Activated CD4-positive, alpha-beta T cell treated with anti-CD3 and anti-CD28 coated beads for 36 hours (primary cell): ENCODE measurements at regions not wholly inside any gene's neighbourhood (a gene's known extent, or its start where the extent isn't known, plus 50 kb on each side); places are given as distances from the start of the nearest gene placed in this dataset.

ENCODE experiments used
- ATAC-seq: fragments of 200-7000 bp; cut with Tn5 transposase; one replicate; pipeline ENCODE4 v1.10.0; 2021; ENCODE audit warnings: mild to moderate bottlenecking, moderate library complexity
- CTCF ChIA-PET: fragments of 350-600 bp; sonication (Branson Sonifier 250); formaldehyde crosslinking; loops from one replicate; lab custom pipeline; 2021; ENCODE audit warnings: antibody characterized with exemption; lab: Charles Lee
- POLR2A ChIA-PET: fragments of 350-600 bp; sonication (Branson Sonifier 250); formaldehyde crosslinking; loops from one replicate; lab custom pipeline; 2021; ENCODE audit warnings: antibody characterized with exemption, inconsistent platforms; lab: Charles Lee
- DNase-seq: peaks from one replicate; pipeline ENCODE4 v3.0.0-alpha.2; 2020
- H3K27ac Mint-ChIP-seq: one replicate; pipeline ENCODE4 v1.8.0; 2021; ENCODE audit warnings: mixed read lengths
- H3K27me3 Mint-ChIP-seq: one replicate; pipeline ENCODE4 v1.8.0; 2021; ENCODE audit warnings: mixed read lengths
- H3K36me3 Mint-ChIP-seq: one replicate; pipeline ENCODE4 v1.8.0; 2021; ENCODE audit warnings: low read depth, mixed read lengths
- H3K4me1 Mint-ChIP-seq: one replicate; pipeline ENCODE4 v1.8.0; 2021; ENCODE audit warnings: mixed read lengths
- H3K4me3 Mint-ChIP-seq: one replicate; pipeline ENCODE4 v1.8.0; 2021; ENCODE audit warnings: mild to moderate bottlenecking, moderate library complexity, mixed read lengths
- H3K9me3 Mint-ChIP-seq: one replicate; pipeline ENCODE4 v1.8.0; 2021; ENCODE audit warnings: low read depth, mixed read lengths
- intact Hi-C, 2 experiments: fragments of 100-400 bp; cut with DNase I in 1 of 2; cut with micrococcal nuclease in 1 of 2; formaldehyde crosslinking; loops; one replicate each; pipeline versions ENCODE4 v1.14.2 to v1.15.1; 2022 to 2024; cut with DNase I, micrococcal nuclease

DNA sequence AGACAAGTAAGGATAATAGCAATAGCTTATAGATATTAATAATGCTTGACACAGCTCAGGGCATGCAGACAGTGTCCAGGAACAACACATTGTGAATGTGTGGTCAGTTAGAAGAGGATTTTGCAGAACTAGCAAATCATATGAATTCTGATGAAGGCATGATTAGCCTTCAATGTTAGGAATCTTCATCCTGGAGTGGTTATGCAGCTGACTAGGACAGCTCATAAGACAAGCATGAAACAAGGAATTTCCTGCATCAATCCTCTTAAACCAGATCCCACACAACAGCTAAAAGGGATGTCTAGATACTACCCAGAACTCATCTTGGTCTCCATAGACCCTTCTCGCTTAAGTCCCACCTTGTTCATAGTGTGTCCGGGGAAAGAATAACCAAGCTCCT is 499.0 kb upstream of the ATP11B start:
- Mint-ChIP-seq H3K9me3 (no peaks in the 10 kb centered on the region), H3K27me3 (no peaks in the 10 kb centered on the region), H3K4me3 (no peak overlapping the region), H3K36me3 (no peaks in the 10 kb centered on the region), H3K4me1 (no peaks in the 10 kb centered on the region), H3K27ac (no peak overlapping the region)
- ChIA-PET POLR2A (no interaction called here), CTCF (no interaction called here)
- no peak for DNase-seq
- intact Hi-C loops, result no loop called here
- no peak for ATAC-seq

DNA sequence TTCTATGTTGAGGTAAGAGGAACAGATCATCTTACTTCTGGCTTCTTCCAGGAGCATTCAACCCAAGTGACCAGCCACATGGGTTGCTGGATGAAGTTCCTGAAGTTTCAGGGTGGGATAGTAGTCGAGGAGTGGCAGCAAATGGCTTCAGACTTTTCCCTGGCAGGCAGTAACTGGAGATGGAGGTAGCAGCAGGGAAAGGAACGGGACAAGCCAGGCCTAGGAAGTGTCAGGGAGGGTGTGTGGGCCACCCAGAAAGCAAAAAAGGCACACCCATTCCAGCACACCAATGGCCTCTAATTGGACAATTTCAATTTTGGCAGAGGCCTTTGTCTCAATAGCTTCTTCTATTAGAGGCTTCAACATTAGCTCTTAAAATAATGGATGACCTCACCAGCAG is 498.6 kb upstream of the ATP11B start:
- DNase-seq (no peak), ATAC-seq (no peak)
- Mint-ChIP-seq H3K27ac (no peak overlapping the region), H3K4me3 (no peak overlapping the region), H3K4me1 (no peaks in the 10 kb centered on the region), H3K9me3 (no peaks in the 10 kb centered on the region), H3K27me3 (no peaks in the 10 kb centered on the region), H3K36me3 (no peaks in the 10 kb centered on the region)
- ChIA-PET POLR2A (no interaction called here), CTCF (no interaction called here)
- intact Hi-C loops, result no loop called here

DNA sequence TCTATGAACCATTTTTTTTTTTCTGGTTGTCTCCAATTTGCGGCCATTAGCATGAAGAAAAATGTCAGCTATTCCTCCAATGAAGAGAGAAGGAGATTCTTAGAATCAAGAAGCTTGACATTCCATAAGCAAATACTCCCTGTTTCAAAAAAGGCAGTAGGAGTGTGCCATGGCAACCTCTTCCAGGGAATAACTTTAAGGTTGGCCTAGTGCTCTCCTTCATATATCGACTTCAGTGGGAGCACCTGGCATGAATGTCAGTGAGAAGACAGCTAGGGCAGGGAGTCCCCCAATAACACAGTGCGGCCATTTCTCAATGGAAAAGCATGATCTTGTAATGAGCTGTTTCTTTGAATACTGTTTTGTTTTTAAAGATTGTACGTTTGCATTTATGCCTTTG is 493.0 kb upstream of the ATP11B start:
- ChIA-PET CTCF (no interaction called here), POLR2A (no interaction called here)
- Mint-ChIP-seq H3K4me1 (no peaks in the 10 kb centered on the region), H3K36me3 (no peaks in the 10 kb centered on the region), H3K27me3 (no peaks in the 10 kb centered on the region), H3K9me3 (no peaks in the 10 kb centered on the region), H3K27ac (no peak overlapping the region), H3K4me3 (no peak overlapping the region)
- no peak for DNase-seq
- intact Hi-C loops, result no loop called here
- no peak for ATAC-seq

DNA sequence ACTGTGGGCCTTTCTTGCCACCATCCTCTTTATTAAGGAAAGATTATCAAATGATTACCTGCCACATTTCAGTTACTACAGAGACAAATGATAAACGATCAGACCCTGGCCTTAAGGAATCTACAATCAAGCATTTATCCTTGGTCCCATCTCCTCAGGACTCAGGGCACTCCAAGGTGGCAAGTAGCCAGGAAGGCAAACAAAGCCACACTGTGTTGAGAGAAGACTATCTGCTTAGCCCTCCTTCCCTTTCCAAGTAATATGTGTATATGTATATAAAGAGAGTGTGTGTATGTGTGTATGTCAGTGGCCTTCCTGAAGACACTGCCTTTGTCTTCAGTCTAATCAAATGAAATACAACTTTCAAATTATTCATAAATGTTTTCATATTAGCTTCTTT is 490.1 kb upstream of the ATP11B start:
- intact Hi-C loops, result no loop called here
- POLR2A ChIA-PET, result no interaction called here

DNA sequence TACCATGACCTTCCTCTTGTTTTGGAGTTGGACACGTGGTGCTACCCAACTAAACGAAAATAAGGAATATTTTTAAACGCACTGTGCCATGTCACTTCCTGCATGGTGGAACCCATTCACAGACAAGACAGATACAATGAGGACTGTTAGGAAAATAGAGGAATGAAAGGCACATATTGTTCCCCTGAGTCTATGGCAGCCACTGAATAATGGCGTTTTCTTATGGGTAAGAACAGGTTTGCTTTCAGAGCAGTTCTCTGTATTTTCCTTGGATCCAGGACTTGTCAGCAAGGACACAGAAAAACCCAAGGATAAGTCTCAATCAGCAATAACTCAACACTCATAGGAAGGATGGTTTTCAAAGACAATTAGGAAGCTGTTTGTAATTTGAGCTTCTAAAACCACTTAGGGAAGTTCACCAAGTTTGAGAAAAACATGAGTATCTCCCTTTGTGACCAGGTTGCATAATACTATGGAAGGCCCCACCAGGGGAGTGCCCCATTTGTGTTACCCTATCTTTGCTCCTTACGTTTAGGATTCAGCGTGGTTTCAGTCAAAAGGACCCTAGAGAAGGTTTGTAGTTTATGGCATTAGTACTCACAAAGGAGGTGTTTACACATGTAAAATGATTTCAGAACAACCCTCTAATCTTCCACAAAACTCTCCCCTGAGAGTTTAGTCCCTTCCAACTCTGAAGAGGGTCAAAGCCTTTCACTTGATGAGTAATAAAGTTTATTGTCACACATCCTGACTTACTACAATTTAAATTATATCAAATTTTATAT is 487.2 kb upstream of the ATP11B start:
- Mint-ChIP-seq H3K27ac (no peak overlapping the region), H3K27me3 (no peaks in the 10 kb centered on the region), H3K4me3 (no peak overlapping the region), H3K4me1 (no peaks in the 10 kb centered on the region), H3K9me3 (no peaks in the 10 kb centered on the region), H3K36me3 (no peaks in the 10 kb centered on the region)
- intact Hi-C loops, result no loop called here
- DNase-seq (no peak), ATAC-seq (no peak)
- ChIA-PET CTCF (no interaction called here), POLR2A (no interaction called here)

More for the DNA sequence above, 490.1 kb upstream of the ATP11B start:
- CTCF ChIA-PET, result no interaction called here
- Mint-ChIP-seq H3K4me1 (no peaks in the 10 kb centered on the region), H3K9me3 (no peaks in the 10 kb centered on the region), H3K27me3 (no peaks in the 10 kb centered on the region), H3K4me3 (no peak overlapping the region), H3K27ac (no peak overlapping the region), H3K36me3 (no peaks in the 10 kb centered on the region)
- no peak for DNase-seq
- no peak for ATAC-seq

DNA sequence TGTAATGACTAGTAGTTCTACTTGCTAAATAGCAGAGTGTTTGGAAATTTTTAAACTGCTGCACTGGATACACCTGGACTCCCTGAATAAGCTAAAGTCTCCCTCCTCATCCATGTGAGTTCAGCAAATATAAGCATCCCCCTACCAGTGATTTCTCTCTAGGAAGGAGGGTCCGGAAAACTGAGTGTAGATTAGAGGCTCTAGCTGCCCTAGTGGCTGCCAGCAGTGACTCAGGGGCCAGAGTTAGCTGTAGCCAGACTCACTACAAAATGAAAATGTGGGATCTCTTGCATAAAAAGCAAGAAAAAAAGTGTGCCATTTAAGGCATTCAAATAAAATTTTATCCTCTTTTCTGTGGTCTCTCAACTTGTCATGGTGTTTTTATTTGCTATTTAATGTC is 485.0 kb upstream of the ATP11B start:
- ATAC-seq (no peak), DNase-seq (no peak)
- Mint-ChIP-seq H3K4me1 (no peaks in the 10 kb centered on the region), H3K36me3 (no peaks in the 10 kb centered on the region), H3K27me3 (no peaks in the 10 kb centered on the region), H3K27ac (no peak overlapping the region), H3K4me3 (no peak overlapping the region), H3K9me3 (peaks cover 6% of the 10 kb centered on the region)
- ChIA-PET POLR2A (no interaction called here), CTCF (no interaction called here)
- intact Hi-C loops, result no loop called here

DNA sequence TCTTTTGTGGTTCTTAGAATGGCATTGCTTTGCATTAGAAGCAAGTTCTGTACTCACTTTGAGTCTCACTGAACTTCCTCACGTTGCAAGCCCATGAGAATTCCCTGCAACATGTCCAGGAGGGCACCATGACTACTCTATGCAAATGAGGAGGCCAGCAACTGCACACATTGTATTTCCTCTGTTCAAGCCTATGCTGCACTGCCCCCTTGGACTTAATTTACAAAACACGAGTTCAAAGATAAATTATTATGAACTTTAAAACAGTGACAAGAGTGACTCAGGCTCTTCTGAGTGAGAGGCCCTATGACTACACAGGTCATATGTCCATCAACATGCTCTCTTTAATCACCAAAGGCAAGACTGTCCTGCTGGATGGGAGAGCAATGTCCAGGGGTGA is 484.2 kb upstream of the ATP11B start:
- ATAC-seq, result no peak

DNA sequence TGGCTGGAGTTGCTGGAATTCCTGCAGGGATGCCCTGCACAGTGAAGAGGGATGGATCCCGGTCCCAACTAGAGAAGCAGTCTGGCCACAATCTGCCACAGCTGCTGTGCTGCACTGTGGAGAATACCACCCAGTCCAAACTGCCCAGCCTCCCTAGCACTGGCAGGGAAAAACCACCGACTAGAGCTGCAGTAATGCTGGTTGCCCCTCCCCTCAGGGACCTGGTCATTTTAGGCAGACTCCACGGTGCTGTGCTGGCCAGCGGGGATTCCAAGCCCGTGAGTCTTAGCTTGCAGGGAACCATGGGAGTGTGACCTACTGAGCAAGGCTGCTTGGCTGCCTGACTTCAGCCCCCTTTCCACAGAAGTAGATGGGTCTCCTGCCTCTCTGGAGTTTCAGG is 478.0 kb upstream of the ATP11B start:
- Mint-ChIP-seq H3K9me3 (peaks cover 18% of the 10 kb centered on the region), H3K27ac (no peak overlapping the region), H3K36me3 (no peaks in the 10 kb centered on the region), H3K4me3 (no peak overlapping the region), H3K4me1 (no peaks in the 10 kb centered on the region), H3K27me3 (no peaks in the 10 kb centered on the region)
- no peak for DNase-seq
- ChIA-PET CTCF (no interaction called here), POLR2A (no interaction called here)
- no peak for ATAC-seq
- intact Hi-C loops, result no loop called here

More for the DNA sequence above, 484.2 kb upstream of the ATP11B start:
- CTCF ChIA-PET, result no interaction called here
- POLR2A ChIA-PET, result no interaction called here
- no peak overlapping the region for H3K27ac Mint-ChIP-seq
- peaks cover 8% of the 10 kb centered on the region for H3K9me3 Mint-ChIP-seq
- DNase-seq, result no peak
- H3K36me3 Mint-ChIP-seq, result no peaks in the 10 kb centered on the region
- intact Hi-C loops, result no loop called here
- H3K4me1 Mint-ChIP-seq, result no peaks in the 10 kb centered on the region
- no peaks in the 10 kb centered on the region for H3K27me3 Mint-ChIP-seq
- H3K4me3 Mint-ChIP-seq, result no peak overlapping the region

DNA sequence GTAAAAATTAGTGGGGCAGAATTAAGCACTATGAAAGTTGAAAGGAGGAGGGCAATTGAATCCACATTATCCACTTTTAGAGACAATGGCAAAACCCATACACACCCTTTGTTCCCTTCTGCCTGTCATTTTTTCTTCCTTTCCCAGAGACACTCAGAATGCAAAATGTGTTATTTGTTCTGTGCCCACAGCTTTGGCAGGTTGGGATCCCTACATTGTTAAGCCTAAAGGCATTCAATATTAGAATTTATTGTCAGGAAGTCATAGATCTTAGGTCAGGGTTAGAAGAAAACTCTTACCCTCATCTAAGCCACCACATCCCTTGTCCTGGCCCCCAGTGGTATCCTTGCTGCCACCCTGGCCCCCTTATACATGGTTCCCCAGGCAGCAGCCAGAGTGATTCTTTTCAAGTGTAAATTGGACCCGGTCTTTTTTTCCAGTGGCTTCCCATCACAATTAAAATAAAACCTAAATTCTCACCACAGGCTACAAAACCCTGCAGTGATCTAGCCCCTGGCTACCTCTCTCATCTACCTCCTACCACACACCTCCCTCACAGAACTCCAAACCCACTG is 470.1 kb upstream of the ATP11B start:
- H3K27ac Mint-ChIP-seq, result no peak overlapping the region
- intact Hi-C loops, result no loop called here
- ChIA-PET POLR2A (no interaction called here), CTCF (no interaction called here)
- no peaks in the 10 kb centered on the region for H3K36me3 Mint-ChIP-seq
- no peaks in the 10 kb centered on the region for H3K27me3 Mint-ChIP-seq
- no peak for DNase-seq
- no peak for ATAC-seq
- no peak overlapping the region for H3K4me3 Mint-ChIP-seq
- H3K4me1 Mint-ChIP-seq, result no peaks in the 10 kb centered on the region
- H3K9me3 Mint-ChIP-seq, result peaks cover 8% of the 10 kb centered on the region

DNA sequence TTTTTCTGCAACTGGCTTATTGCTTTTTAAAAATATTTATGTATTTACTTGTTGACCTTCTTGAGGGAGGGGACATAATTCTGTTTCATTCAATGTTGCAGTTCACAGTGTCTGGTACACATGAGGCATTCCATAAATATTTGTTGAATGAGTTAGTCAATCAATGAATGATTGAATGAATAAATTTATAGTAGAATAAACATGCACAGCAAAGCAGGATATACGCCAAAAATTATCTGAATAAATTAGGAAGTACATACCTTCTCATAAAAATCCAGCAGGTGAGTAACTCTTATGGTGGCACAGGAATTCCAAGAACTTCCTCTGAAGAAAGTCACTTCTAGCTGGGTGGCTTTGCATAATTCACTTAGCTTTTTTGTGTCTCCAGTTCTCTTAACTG is 469.4 kb upstream of the ATP11B start:
- no peak overlapping the region for H3K4me3 Mint-ChIP-seq
- intact Hi-C loops, result no loop called here
- POLR2A ChIA-PET, result no interaction called here
- CTCF ChIA-PET, result no interaction called here
- H3K36me3 Mint-ChIP-seq, result no peaks in the 10 kb centered on the region
- no peak for DNase-seq
- no peaks in the 10 kb centered on the region for H3K27me3 Mint-ChIP-seq
- ATAC-seq, result no peak
- H3K4me1 Mint-ChIP-seq, result no peaks in the 10 kb centered on the region
- no peak overlapping the region for H3K27ac Mint-ChIP-seq
- peaks cover 8% of the 10 kb centered on the region for H3K9me3 Mint-ChIP-seq

DNA sequence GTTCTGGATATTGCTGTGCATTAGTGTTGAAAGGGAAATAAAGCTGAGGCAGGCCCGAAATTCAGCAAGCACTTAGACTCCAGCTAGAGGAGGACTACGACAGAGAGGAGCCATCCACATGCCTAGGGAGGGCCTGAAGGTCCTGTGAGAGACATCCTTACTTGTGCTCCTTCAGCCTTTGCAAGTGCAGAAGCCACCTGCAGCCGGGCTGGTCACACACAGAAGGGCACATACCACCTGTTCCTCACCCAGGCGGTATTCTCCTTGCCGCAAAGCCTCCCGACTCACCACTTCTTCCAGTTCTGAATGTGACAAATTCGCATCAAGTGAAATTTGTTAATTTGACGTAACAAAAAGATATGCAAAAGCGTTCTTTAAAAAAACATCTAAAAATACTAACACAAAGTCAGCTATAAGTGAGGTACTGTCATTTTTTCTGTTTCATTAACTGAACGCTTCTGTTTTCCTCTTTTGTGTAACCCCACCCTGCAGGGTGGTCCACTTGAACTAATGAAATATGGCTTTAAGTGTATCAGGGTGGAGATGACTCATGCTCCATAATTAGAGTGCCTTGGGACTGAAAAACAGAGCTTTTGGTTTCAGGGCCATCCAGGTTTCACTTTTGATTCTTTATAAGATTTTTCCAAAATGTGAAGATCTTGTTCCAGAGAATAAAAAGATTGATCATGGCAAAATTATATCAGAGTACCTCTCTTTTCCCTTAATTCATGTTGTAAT is 467.9 kb upstream of the ATP11B start:
- no peak for DNase-seq
- H3K9me3 Mint-ChIP-seq, result no peaks in the 10 kb centered on the region
- POLR2A ChIA-PET, result no interaction called here
- CTCF ChIA-PET, result no interaction called here
- no peak for ATAC-seq
- intact Hi-C loops, result no loop called here
- no peaks in the 10 kb centered on the region for H3K27me3 Mint-ChIP-seq
- no peaks in the 10 kb centered on the region for H3K4me1 Mint-ChIP-seq
- no peak overlapping the region for H3K4me3 Mint-ChIP-seq
- no peaks in the 10 kb centered on the region for H3K36me3 Mint-ChIP-seq
- no peak overlapping the region for H3K27ac Mint-ChIP-seq

DNA sequence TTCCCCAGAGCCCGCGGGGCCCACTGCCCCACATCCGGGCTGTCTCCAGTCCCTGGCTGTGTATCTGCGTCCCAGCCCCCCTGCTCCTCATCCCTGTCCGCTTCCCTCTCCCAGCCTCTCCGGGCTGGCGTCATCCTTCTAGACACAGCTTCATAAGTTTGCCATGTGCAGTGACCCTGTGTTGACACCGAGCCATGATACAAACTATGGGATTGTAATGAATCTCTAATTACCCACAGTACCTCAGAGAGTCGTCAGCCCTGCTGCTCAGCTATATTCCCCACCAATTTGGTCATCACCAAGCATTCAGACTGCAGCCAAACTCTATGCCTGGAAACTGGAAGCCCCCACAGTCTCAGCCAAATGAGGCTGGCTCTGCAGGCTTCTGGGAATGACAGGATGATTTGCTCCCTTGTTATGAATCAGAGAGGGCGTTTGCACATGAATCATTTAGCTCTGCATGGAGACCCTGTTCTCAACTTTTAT is 466.1 kb upstream of the ATP11B start:
- H3K4me3 Mint-ChIP-seq, result no peak overlapping the region
- no peaks in the 10 kb centered on the region for H3K9me3 Mint-ChIP-seq
- H3K27ac Mint-ChIP-seq, result no peak overlapping the region
- H3K27me3 Mint-ChIP-seq, result no peaks in the 10 kb centered on the region
- intact Hi-C loops, result no loop called here
- H3K36me3 Mint-ChIP-seq, result no peaks in the 10 kb centered on the region
- DNase-seq (no peak), ATAC-seq (no peak)
- ChIA-PET POLR2A (no interaction called here), CTCF (no interaction called here)
- no peaks in the 10 kb centered on the region for H3K4me1 Mint-ChIP-seq
